Kidney epithelial cell (primary cell): ENCODE measurements at regions not wholly inside any gene's neighbourhood (a gene's known extent, or its start where the extent isn't known, plus 50 kb on each side); places are given as distances from the start of the nearest gene placed in this dataset.

Source experiments
- DNase-seq: peaks from one replicate; pipeline ENCODE4 v3.0.0-alpha.2; 2010; ENCODE audit warnings: low read depth
- H3K27me3 ChIP-seq: 2 replicates; pipeline ENCODE4 v1.6.0; 2011; ENCODE audit warnings: low read length; ENCODE audit not compliant: control insufficient read depth, insufficient read depth
- H3K36me3 ChIP-seq: 2 replicates; pipeline ENCODE4 v1.5.1; 2011; ENCODE audit warnings: low read length; ENCODE audit not compliant: control insufficient read depth, insufficient read depth
- H3K4me3 ChIP-seq: 2 replicates; pipeline ENCODE4 v1.5.1; 2011; ENCODE audit warnings: low read depth, mild to moderate bottlenecking, control low read depth, low read length
- CTCF ChIP-seq: IDR thresholded peaks from 2 replicates; pipeline ENCODE4 v1.5.1; 2011; ENCODE audit warnings: mild to moderate bottlenecking, moderate library complexity, low read length, control low read depth, inconsistent platforms; ENCODE audit not compliant: insufficient read depth, poor library complexity, severe bottlenecking

DNA sequence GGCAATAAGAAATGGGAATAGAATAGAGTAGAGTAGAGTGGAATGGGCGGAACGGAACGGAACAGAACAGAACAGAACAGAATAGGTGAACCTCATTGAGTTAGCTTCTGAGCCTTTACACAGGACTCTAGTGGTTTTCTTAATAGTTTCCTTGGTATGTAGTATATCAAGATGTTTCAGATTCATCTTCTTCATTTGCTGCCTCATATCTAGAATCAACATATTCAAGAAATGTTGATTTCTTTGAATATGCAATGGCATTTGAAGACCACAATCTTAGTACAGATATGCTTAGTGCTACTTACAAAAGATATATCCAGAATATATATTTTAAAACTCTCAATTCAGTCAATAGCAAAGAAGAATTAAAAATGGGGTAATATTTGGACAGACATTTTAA, 133.8 kb downstream of the TSEN15 start:
- TF ChIP-seq CTCF: no peak
- no peaks in the 10 kb centered on the region for H3K36me3 ChIP-seq
- DNase-seq: no peak
- no peak overlapping the region for H3K4me3 ChIP-seq
- H3K27me3 ChIP-seq: no peaks in the 10 kb centered on the region

DNA sequence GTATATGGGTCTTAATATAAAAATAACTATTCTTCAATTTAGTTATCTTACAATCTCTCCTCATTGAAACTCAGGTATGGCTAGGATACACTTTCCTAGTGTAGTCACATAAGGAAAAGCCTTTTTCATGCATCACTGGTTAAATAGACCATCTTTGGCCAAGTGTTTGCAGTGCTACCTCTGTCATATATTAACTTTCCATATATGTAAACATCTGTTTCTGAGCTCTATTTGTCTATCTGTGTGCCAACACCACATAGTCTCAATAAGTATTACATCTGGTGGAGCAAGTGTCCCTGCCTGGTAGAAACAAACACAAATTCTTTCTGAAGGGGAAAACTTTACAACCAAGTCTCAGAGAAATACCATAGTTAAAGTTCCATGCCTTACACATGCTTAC, 134.6 kb downstream of the TSEN15 start:
- Histone ChIP-seq H3K4me3 (no peak overlapping the region), H3K36me3 (no peaks in the 10 kb centered on the region), H3K27me3 (no peaks in the 10 kb centered on the region)
- no peak for TF ChIP-seq CTCF
- no peak for DNase-seq

DNA sequence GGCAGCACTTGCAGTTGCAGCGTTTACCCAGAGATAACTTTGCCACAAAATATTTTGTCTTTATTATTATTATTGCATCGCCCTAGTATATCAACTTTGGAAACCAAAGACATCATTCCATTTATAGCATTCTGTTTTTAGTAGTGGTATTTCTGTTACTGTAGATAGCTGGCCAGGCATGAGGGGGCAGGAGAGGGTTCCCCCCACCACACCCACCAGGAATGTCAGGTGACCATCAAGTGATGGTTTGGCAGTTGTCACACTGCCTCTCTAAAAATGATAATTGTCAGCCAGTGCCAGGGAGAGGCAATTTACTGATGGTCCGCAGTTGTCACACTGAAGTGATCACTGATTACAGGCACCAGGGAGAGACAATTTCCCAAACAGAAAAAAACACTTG, 135.6 kb downstream of the TSEN15 start:
- DNase-seq: no peak
- Histone ChIP-seq H3K4me3 (no peak overlapping the region), H3K27me3 (no peaks in the 10 kb centered on the region), H3K36me3 (no peaks in the 10 kb centered on the region)
- no peak for TF ChIP-seq CTCF

- Histone ChIP-seq H3K36me3 (no peaks in the 10 kb centered on the region), H3K4me3 (no peak overlapping the region), H3K27me3 (no peaks in the 10 kb centered on the region)
- TF ChIP-seq CTCF: no peak
- no peak for DNase-seq
Measured at GRCh38 chr1:184188037-184188436, 136.5 kb downstream of the TSEN15 start.

DNA sequence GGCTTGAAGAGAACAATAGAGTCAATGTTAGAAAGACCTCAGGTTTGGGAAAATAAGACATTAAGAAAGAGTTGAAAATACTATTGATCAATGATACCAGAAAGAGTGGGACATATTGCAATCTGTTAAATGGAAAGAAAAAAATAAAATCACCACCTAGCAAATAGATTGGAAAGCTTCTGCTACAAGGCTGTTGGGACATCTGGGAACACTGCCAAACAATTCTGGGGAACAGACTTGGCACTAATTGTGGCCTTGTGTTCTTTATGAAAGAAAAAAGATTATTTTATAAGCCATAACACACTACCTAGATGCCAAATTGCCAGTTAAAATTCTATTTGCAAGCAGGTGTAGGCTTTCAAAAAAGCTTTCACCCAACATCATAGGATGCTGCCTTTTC, 137.8 kb downstream of the TSEN15 start:
- no peak for TF ChIP-seq CTCF
- no peak for DNase-seq
- Histone ChIP-seq H3K36me3 (no peaks in the 10 kb centered on the region), H3K4me3 (no peak overlapping the region), H3K27me3 (no peaks in the 10 kb centered on the region)

- Histone ChIP-seq H3K36me3 (no peaks in the 10 kb centered on the region), H3K4me3 (no peak overlapping the region), H3K27me3 (no peaks in the 10 kb centered on the region)
- no peak for TF ChIP-seq CTCF
- no peak for DNase-seq
Measured at GRCh38 chr1:184190616-184191015, 139.1 kb downstream of the TSEN15 start.
